Right lung (tissue), 2 donors: ENCODE measurements at regions not wholly inside any gene's neighbourhood (a gene's known extent, or its start where the extent isn't known, plus 50 kb on each side); places are given as distances from the start of the nearest gene placed in this dataset.
A peak's percentile ranks its signal among the peaks of the same experiment; 100 is the strongest.

Experiments used
- DNase-seq, 2 donors: peaks; one replicate each; pipeline ENCODE4 v3.0.0-alpha.2; 2013

- no peak for DNase-seq
Observed at GRCh38 chr3:56985460-56985859, 75.0 kb upstream of the SPATA12 start.

GRCh38 chr3:56983427-56983826 lies 77.0 kb upstream of the SPATA12 start:
- no peak for DNase-seq

- DNase-seq = no peak
Observed at GRCh38 chr3:56981445-56982230, 78.8 kb upstream of the SPATA12 start.

- DNase-seq = no peak
Observed at GRCh38 chr3:56980798-56981390, 79.6 kb upstream of the SPATA12 start.

- no peak for DNase-seq
Observed at GRCh38 chr3:56980243-56980642, 80.2 kb upstream of the SPATA12 start.

GRCh38 chr3:56979791-56980190 lies 80.7 kb upstream of the SPATA12 start:
- no peak for DNase-seq

GRCh38 chr3:56977561-56977889 lies 82.9 kb upstream of the SPATA12 start:
- DNase-seq = no peak

GRCh38 chr3:56976651-56977560 lies 83.6 kb upstream of the SPATA12 start:
- DNase-seq = peak; percentile 56 to 70

GRCh38 chr3:56975567-56975966 lies 84.9 kb upstream of the SPATA12 start:
- peak in 1 of 2 donors; percentile 58 for DNase-seq

- DNase-seq = no peak
Observed at GRCh38 chr3:56974247-56974930, 86.1 kb upstream of the SPATA12 start.

GRCh38 chr3:56971816-56972215 lies 88.6 kb upstream of the SPATA12 start:
- DNase-seq = no peak

- no peak for DNase-seq
Observed at GRCh38 chr3:56971261-56971660, 89.2 kb upstream of the SPATA12 start.

- DNase-seq = no peak
Observed at GRCh38 chr3:56970461-56970879, 90.0 kb upstream of the SPATA12 start.

- DNase-seq = no peak
Observed at GRCh38 chr3:56969851-56970250, 90.6 kb upstream of the SPATA12 start.

- DNase-seq = no peak
Observed at GRCh38 chr3:56966509-56966908, 94.0 kb upstream of the SPATA12 start.

GRCh38 chr3:56966104-56966503 lies 94.4 kb upstream of the SPATA12 start:
- DNase-seq = no peak

- no peak for DNase-seq
Observed at GRCh38 chr3:56962922-56963321, 97.5 kb upstream of the SPATA12 start.

GRCh38 chr3:56962206-56962605 lies 98.3 kb upstream of the SPATA12 start:
- DNase-seq = no peak

GRCh38 chr3:56960234-56960917 lies 100.1 kb upstream of the SPATA12 start:
- DNase-seq = no peak

- DNase-seq = no peak
Observed at GRCh38 chr3:56958879-56959278, 101.6 kb upstream of the SPATA12 start.

GRCh38 chr3:56957522-56957921 lies 102.9 kb upstream of the SPATA12 start:
- no peak for DNase-seq
